ENCODE measurements at regions not wholly inside any gene's neighbourhood (a gene's known extent, or its start where the extent isn't known, plus 50 kb on each side); places are given as distances from the start of the nearest gene placed in this dataset.

- H3K18ac ChIP-seq (ENCODE audit: low read depth, low read length): no peak overlapping the region
- H3K14ac ChIP-seq (replicated peaks; ENCODE audit: low read depth, low read length): no peak overlapping the region
- H3K27me3 ChIP-seq (ENCODE audit: control insufficient read depth, insufficient read depth, low read length): peaks cover 4% of the 10 kb centered on the region; the same call in 1 of the 2 replicates
- in situ Hi-C loops (cut with MboI; ENCODE audit: low sequenced_read_pairs) (no loop called here), dilution Hi-C loops (cut with HindIII; ENCODE audit: low sequenced_read_pairs, unreplicated experiment) (no loop called here), intact Hi-C loops (cut with micrococcal nuclease) (no loop called here)
- ChIA-PET CTCF (no interaction called here), POLR2A (ENCODE audit: unreplicated experiment) (no interaction called here)
- BruUV-seq (replicated peaks): no TSS peak
- H2BK15ac ChIP-seq (ENCODE audit: low read depth, low read length): no peak overlapping the region
- no peak overlapping the region for H3K4me2 ChIP-seq (ENCODE audit: low read depth, low read length)
- H3K4ac ChIP-seq (ENCODE audit: low read depth, low read length): no peak overlapping the region
- no peak overlapping the region for H3K56ac ChIP-seq (ENCODE audit: extremely low read depth, insufficient read depth, low read length)
- no peaks in the 10 kb centered on the region for H3K36me3 ChIP-seq (ENCODE audit: control insufficient read depth, insufficient read depth, low read length)
- H2AK9ac ChIP-seq (replicated peaks; ENCODE audit: low read depth, low read length, poor library complexity): no peak overlapping the region
- no peak overlapping the region for H3K9ac ChIP-seq (ENCODE audit: low read depth, low read length)
- no peak overlapping the region for H4K8ac ChIP-seq (ENCODE audit: low read depth in 2 of 2, low read length in 2 of 2)
- no peak overlapping the region for H4K5ac ChIP-seq (ENCODE audit: low read depth, low read length)
- H4K20me1 ChIP-seq (ENCODE audit: insufficient read depth, low read length): no peaks in the 10 kb centered on the region
- no peak for TF ChIP-seq BHLHE40 (IDR thresholded peaks at IDR 0.05; ENCODE audit: low read depth, low read length)
- TF ChIP-seq RAD21 (IDR thresholded peaks at IDR 0.05; ENCODE audit: low read length): no peak
- TF ChIP-seq USF2 (IDR thresholded peaks at IDR 0.05; ENCODE audit: low read depth, low read length): no peak
- TF ChIP-seq SMC3 (IDR thresholded peaks at IDR 0.05; ENCODE audit: low read depth, low read length): no peak
- TF ChIP-seq RCOR1 (IDR thresholded peaks at IDR 0.05; ENCODE audit: insufficient replicate concordance, low read length): no peak
- TF ChIP-seq MAZ (IDR thresholded peaks at IDR 0.05; ENCODE audit: borderline replicate concordance, low read depth, low read length): no peak
- no peak for TF ChIP-seq RFX5 (IDR thresholded peaks at IDR 0.05; ENCODE audit: low read depth, low read length)
- no peak for TF ChIP-seq ELK1 (IDR thresholded peaks at IDR 0.05; ENCODE audit: borderline replicate concordance, low read depth, low read length)
- no peak for TF ChIP-seq CTCF (conservative IDR thresholded peaks at IDR 0.05; ENCODE audit: low read depth, low read length)
- TF ChIP-seq FOS (IDR thresholded peaks at IDR 0.05; ENCODE audit: low read depth, low read length): no peak
- no peak for TF ChIP-seq CHD1 (IDR thresholded peaks at IDR 0.05; ENCODE audit: low read depth, low read length)
- TF ChIP-seq MAFK (IDR thresholded peaks at IDR 0.05; ENCODE audit: low read depth, low read length): no peak
- no peak for TF ChIP-seq CEBPB (IDR thresholded peaks at IDR 0.05; ENCODE audit: low read depth, low read length)
- TF ChIP-seq NFE2L2 (IDR thresholded peaks at IDR 0.05; ENCODE audit: low read depth, low read length): no peak
- no peak for TF ChIP-seq MXI1 (IDR thresholded peaks at IDR 0.05; ENCODE audit: borderline replicate concordance, low read depth, low read length)
- no peak for TF ChIP-seq POLR2A (IDR thresholded peaks at IDR 0.05; ENCODE audit: low read depth, low read length)
- WGBS, 2 experiments (ENCODE audit: extremely low coverage in 2 of 2, insufficient read length in 1 of 2): no CpG with 5 or more reads among the region's 1 CpG
- no peak overlapping the region for H2AK5ac ChIP-seq (ENCODE audit: low read depth, low read length)
- H2AFZ ChIP-seq (replicated peaks; ENCODE audit: low read length, poor library complexity): no peak overlapping the region
- DNase-seq (no peak), ATAC-seq (ENCODE audit: low read depth) (no peak)
- no peak overlapping the region for H3K4me3 ChIP-seq (ENCODE audit: insufficient read depth, low read depth, low read length)
- H2BK20ac ChIP-seq (ENCODE audit: low read depth, low read length): no peak overlapping the region
- no peaks in the 10 kb centered on the region for H3K9me3 ChIP-seq (ENCODE audit: control insufficient read depth, insufficient read depth, low read length)
- no peak overlapping the region for H4K91ac ChIP-seq (ENCODE audit: insufficient read depth, low read depth, low read length)
- no peaks in the 10 kb centered on the region for H3K79me1 ChIP-seq (ENCODE audit: low read depth in 1 of 2, low read length in 2 of 2)
- H3K4me1 ChIP-seq (ENCODE audit: control insufficient read depth, insufficient read depth, low read length): no peaks in the 10 kb centered on the region
- no peak overlapping the region for H2BK5ac ChIP-seq (ENCODE audit: low read depth, low read length, poor library complexity, severe bottlenecking)
- no peak overlapping the region for H3K23ac ChIP-seq (ENCODE audit: low read depth, low read length)
- no peaks in the 10 kb centered on the region for H3K9me1 ChIP-seq (ENCODE audit: insufficient read depth, low read length)
- no peak overlapping the region for H2BK120ac ChIP-seq (ENCODE audit: low read depth, low read length)
- H3K27ac ChIP-seq (ENCODE audit: insufficient read depth, low read length): no peak overlapping the region
Observed at GRCh38 chr4:38467296-38467695, 196.7 kb upstream of the KLF3 start.

Measured in IMR-90 (cell line).